Caki2 (cell line): ENCODE measurements at regions not wholly inside any gene's neighbourhood (a gene's known extent, or its start where the extent isn't known, plus 50 kb on each side); places are given as distances from the start of the nearest gene placed in this dataset.

Experiments used
- DNase-seq: peaks from one replicate; pipeline ENCODE4 v3.0.0-alpha.2; 2015; ENCODE audit warnings: low read depth
- in situ Hi-C: cut with HindIII; loops from 2 replicates; pipeline ENCODE4 v1.10.0; 2016; ENCODE audit warnings: low sequenced_read_pairs, low pct_unique_long_range_greater_than_20kb, mixed read lengths

DNA sequence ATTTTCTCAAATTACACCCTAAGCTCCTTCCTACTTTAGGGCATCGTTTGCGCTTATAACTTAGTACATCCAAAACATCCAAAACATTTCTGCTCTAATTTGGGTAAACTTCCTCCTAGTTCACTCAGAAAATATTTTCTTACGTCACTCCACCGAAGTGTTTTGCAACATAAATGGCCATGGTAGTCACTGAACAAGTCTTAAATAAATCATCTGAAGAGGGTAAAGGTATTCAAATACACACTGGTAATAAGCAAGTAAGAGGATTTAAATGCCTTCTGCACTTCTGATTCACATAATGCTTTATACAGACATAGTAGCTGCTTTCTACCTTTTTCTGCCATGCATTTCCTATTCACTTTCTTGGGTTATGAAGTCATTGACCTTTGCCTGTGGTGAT, 991.9 kb downstream of the NLGN4X start:
- in situ Hi-C loops, result no loop called here
- DNase-seq, result no peak

DNA sequence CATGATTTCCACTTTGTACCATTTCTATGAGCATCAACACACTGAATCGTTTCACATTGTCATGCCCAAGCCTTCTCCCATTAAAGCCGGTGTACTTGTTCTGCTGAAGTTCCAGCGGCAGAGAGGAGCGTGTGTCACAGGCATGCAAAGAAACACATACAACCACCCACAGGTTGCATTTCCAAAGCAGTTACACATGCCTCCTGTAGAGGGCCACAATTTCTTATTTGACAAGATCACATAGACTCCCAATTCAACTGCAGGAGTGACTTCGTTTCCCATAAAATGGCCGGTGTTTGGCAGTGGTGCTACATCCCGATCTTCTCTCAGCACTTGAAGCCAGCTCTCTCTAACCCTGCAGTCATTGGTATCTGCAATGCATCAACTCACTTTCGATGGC, 992.6 kb downstream of the NLGN4X start:
- peak; percentile 6 for DNase-seq
- in situ Hi-C loops, result no loop called here

DNA sequence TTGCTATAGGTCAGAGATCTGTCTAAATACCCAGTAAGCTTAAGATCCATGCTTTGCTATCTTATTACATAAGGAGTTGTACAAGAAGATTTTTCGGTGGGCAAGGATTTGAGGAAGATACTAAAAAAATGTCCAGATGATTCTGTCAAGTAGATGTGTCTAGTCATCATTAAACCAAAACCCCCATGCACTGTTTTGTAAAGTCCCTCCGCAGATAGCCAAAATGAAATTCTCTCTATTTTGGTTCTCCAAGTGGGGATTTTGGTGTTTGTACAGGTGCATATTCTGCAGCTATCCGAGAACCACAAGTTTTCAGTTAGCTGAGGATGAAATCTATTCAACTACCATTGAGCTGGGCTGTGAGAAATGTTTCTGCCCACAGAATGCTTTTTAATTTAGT, 994.8 kb downstream of the NLGN4X start:
- in situ Hi-C loops, result no loop called here
- DNase-seq, result no peak

DNA sequence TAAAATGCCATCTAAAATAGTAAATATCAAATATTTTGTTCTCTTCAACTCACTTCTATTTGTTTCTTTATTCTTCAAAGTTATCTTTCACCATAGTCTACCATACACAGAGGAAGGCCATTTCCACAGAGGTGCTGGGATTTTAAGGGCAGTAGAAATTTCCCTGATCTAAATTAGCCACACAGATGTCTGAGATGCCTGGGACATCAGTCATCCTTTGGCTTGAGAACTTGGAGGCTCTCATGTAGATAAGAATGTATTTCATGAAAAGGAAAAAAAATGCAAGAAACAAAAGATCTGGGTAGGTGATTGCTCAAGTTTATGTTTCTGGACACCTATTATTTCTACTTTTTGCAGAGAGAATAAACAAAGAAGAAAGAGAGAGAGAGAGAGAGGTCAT, 1008.2 kb downstream of the NLGN4X start:
- in situ Hi-C loops, result no loop called here
- no peak for DNase-seq

- no peak for DNase-seq
- in situ Hi-C loops, result no loop called here
Measured at GRCh38 chrX:5194806-5195205, 1033.9 kb downstream of the NLGN4X start.

- DNase-seq, result no peak
- in situ Hi-C loops, result no loop called here
Measured at GRCh38 chrX:5180135-5180741, 1048.4 kb downstream of the NLGN4X start.

DNA sequence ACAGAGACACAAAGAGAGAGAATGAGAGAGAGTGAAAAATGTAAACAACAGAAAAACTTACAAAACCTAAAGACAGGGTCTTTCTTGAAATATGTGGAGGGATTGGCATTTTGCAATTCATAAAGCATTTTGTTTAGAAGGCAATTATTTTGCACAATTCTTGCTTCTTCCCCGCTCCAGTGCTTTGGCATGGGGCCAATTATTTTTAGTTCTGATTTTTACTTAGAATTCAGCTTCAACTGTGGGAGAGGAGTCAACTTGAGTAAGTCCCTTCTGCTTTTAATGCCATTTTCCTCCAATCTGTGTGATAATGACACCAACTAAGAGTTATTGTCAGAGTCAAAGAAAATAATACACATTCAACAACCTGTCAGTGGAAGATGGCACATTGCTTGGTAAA, 1051.9 kb downstream of the NLGN4X start:
- in situ Hi-C loops, result no loop called here
- no peak for DNase-seq

GRCh38 chrX:5163663-5164062, 1065.0 kb downstream of the NLGN4X start:
- no peak for DNase-seq
- in situ Hi-C loops, result no loop called here

DNA sequence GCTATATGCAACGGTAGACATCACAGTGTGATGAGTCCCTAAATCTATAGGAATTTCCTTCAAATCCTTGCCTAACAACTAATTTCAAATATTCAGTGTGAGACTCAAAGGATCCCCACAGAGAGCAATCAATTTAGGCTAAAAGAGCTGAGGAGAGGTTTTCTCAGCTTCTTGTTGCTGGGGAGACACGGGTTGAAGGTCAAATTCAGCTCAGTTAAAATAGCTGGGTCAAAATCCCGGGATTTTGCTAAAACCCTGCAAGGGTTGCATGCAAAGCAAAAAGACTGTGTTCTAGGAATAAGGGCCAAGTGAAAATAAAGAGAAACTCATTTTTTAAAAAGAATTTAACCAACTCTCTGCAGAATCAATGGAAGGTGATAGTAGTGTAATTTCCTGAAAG, 1073.4 kb downstream of the NLGN4X start:
- in situ Hi-C loops, result no loop called here
- DNase-seq, result no peak

DNA sequence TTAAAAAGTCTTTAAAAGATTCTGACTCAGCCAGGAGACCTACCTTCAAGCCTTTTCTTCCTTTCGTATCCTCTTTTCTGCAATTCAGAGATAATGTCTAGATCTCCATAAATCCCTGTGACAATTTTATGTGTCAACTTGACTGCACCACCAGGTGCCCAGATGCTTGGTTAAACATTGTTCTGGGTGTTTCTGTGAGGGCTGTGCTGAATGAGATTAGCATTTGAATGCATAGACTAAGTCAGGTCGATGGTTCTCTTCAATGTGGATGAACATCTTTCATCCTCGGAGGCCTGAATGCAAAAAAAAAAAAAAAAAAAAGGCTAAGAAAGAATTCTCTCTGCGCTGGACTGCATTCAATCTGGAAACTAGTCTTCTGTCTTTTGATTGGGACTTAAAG, 1082.7 kb downstream of the NLGN4X start:
- in situ Hi-C loops, result no loop called here

DNA sequence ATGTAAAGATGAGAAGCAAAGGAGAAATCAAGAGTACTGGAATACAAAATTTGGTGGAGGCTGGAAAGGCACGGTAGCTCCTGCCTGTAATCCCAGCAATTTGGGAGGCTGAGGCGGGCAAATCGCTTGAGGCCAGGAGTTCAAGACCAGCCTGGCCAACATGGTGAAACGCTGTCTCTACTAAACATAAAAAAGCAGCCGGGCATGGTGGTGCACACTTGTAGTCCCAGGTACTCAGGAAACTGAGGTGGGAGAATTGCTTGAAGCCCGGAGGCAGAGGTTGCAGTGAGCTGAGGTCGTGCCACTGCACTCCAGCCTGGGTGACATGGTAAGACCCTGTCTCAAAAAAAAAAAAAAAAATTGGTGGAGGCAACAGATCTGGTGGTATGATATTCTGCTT, 1086.0 kb downstream of the NLGN4X start:
- no peak for DNase-seq
- in situ Hi-C loops, result no loop called here

More for the DNA sequence above, 1082.7 kb downstream of the NLGN4X start:
- DNase-seq, result no peak

DNA sequence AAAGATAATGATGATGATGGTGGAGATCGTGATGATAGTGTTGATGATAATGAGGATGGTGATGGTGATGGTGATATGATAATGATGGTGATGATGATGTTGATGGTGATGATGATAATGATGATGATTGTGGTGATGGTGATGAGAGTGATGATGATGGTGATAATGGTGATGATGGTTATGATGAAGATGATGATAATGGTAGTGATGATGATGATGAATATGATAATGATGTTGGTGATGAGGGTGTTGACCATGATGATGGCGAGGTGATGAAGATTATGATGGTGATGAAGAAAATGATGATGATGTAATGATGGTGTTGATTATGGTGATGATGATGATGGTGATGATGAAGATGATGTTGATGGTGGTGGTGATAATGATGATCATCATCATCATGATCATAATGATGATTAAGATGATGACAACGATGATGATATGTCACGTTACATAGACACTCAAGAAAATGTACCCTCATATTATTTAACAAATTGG, 1106.4 kb downstream of the NLGN4X start:
- in situ Hi-C loops, result no loop called here
- no peak for DNase-seq

GRCh38 chrX:5117816-5118215, 1110.9 kb downstream of the NLGN4X start:
- in situ Hi-C loops, result no loop called here
- no peak for DNase-seq

DNA sequence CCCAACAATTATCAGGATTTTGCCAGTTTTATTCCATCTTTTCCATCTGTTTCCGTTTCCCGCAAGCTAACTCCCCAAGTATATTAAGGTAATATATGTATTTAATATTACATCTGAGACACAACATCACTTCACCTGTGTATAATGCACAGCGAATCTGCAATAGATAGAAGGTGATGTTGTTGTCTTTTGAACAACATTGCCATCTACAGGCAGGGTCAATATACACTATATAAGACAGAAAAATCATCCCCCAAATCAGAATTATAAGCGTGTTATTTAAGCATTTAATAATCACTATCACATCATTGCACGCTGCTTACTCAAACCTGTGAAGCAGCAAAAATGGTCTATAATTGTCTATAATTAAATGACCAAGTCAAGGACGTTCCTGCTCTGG, 1115.5 kb downstream of the NLGN4X start:
- in situ Hi-C loops, result no loop called here
- DNase-seq, result no peak

- in situ Hi-C loops, result no loop called here
- DNase-seq, result no peak
Measured at GRCh38 chrX:5100004-5100403, 1128.7 kb downstream of the NLGN4X start.

GRCh38 chrX:5086388-5086787, 1142.3 kb downstream of the NLGN4X start:
- DNase-seq, result no peak
- in situ Hi-C loops, result no loop called here

DNA sequence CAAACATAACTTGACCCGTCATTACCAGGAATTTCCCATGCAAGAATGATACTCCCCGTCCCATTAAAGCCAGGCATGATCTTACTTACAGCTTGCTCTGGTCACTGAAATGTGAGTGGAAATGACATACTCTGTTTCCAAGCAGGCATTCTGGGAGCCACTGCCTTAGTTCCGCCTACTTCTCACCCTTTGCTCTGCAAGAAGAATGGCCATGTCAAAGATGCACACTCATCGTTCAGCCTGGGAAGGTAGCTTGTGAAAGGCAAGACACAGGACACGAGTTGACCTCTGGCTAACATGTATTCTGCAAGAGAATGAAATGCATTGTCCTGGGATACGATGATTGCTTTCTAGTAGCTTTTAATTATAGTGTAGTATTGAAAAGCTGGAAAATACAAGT, 1144.4 kb downstream of the NLGN4X start:
- in situ Hi-C loops, result no loop called here
- no peak for DNase-seq

GRCh38 chrX:5082705-5083104, 1146.0 kb downstream of the NLGN4X start:
- no peak for DNase-seq
- in situ Hi-C loops, result no loop called here

DNA sequence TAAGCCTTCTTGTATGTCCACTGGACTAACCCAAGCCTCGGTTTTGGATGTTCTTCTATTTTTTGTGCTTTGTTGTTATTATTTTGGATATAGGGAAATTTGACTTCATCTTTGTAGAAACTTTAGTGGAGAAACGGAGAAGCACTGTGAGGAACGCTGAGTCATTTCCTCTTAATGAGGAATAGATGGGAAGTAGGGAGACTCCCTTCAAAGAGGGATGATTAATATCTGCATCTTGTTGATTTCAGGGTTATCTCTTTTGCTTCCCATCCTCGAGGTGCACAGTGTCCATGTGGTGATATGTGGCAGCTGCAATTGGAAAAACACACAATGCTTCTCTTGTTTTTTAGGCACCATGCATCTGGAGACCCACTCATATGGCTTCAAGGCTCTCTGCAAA, 1147.9 kb downstream of the NLGN4X start:
- no peak for DNase-seq
- in situ Hi-C loops, result no loop called here

DNA sequence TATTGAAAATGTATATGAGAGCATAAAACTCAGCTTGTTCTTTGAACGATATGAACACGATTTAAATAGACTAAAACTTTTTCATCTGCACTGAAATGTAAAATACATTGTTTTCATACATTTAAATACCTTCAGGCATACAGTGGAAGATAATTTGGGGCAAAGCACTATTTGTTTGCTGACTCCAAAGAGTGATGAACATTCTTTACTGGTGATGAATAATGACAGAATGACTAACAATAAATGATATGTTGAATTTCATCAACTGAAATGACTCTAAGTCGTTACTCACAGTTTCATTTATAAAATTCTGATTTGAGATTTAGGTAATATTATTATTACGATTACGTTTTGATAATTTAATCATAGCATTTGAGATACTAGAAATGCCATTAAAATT, 1160.1 kb downstream of the NLGN4X start:
- no peak for DNase-seq
- in situ Hi-C loops, result no loop called here

GRCh38 chrX:5057786-5058185, 1170.9 kb downstream of the NLGN4X start:
- in situ Hi-C loops, result no loop called here
- DNase-seq, result no peak
